ENCODE measurements at regions not wholly inside any gene's neighbourhood (a gene's known extent, or its start where the extent isn't known, plus 50 kb on each side); places are given as distances from the start of the nearest gene placed in this dataset.
"Not testable (repeated sequence)": the region's sequence is repeated elsewhere in the genome, so short reads cannot be mapped to it uniquely, and the experiment has no call there.

DNA sequence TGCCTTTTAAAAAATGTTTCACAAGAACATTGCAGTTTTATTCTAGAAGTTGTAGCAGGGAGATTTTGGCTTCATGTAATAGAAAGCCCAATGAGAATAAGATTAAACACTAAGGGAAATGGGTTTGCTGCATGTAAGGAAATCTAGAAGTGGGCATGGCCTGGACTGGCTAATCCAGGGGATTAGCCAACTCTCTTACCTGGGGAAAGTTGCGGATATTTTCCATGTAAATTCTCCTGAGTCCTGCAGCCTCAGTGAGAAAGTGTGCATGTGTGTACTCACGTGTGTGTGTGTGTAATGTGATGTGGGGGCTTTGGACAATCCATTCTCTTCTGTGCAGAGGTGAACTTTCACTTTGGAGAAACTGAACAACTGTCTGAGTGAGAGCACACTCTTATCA lies 775.1 kb upstream of the TPTE start:
- TF ChIP-seq, protein P1, sequence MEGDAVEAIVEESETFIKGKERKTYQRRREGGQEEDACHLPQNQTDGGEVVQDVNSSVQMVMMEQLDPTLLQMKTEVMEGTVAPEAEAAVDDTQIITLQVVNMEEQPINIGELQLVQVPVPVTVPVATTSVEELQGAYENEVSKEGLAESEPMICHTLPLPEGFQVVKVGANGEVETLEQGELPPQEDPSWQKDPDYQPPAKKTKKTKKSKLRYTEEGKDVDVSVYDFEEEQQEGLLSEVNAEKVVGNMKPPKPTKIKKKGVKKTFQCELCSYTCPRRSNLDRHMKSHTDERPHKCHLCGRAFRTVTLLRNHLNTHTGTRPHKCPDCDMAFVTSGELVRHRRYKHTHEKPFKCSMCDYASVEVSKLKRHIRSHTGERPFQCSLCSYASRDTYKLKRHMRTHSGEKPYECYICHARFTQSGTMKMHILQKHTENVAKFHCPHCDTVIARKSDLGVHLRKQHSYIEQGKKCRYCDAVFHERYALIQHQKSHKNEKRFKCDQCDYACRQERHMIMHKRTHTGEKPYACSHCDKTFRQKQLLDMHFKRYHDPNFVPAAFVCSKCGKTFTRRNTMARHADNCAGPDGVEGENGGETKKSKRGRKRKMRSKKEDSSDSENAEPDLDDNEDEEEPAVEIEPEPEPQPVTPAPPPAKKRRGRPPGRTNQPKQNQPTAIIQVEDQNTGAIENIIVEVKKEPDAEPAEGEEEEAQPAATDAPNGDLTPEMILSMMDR (IDR thresholded peaks at IDR 0.05; ENCODE audit: low read depth, low read length, poor library complexity, severe bottlenecking) = not testable (repeated sequence)
- TF ChIP-seq EZH2phosphoT487 (IDR thresholded peaks at IDR 0.05; ENCODE audit: borderline replicate concordance, low read length) = not testable (repeated sequence)

Measured in DOHH2 (cell line).